Right lobe of liver (tissue), 4 donors: ENCODE measurements at regions not wholly inside any gene's neighbourhood (a gene's known extent, or its start where the extent isn't known, plus 50 kb on each side); places are given as distances from the start of the nearest gene placed in this dataset.

ENCODE experiments used
- POLR2A ChIP-seq: fragments of 450-650 bp; IDR thresholded peaks from one replicate; pipeline ENCODE4 v1.6.1; 2017; ENCODE audit warnings: antibody characterized with exemption, mild to moderate bottlenecking
- TF ChIP-seq, protein P1 (sequence below), 4 donors: fragments of 200-600 bp in 3 of 4; fragments of 450-650 bp in 1 of 4; IDR thresholded peaks; one replicate each; pipeline versions ENCODE4 v1.5.1 to v1.8.0; 2016 to 2022; ENCODE audit warnings: antibody characterized with exemption in 4 of 4, mild to moderate bottlenecking in 2 of 4
- donor health status: DM: no; HTN: no; CAD: no.
- donor health status: DM: no; HTN: no; CAD: no.
- donor health status: DM: no; HTN: yes; CAD: no.

DNA sequence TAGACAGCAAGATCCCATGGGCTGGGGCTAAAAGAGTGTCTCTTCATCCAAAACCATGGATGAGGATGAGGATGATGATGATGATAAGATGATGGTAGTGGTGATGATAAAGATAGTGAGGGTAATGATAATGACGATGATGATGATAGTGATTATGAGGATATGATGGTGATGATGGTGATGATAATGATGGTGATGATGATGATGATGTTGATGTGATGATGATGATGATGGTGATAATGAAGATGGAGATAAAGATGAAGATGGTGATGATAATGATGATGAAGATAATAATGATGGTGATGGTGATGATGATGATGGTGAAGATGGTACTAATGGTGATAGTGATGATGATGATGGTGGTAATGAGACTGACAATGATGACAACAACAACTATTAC is 299.5 kb downstream of the NPIPA8 start:
- TF ChIP-seq, protein P1, sequence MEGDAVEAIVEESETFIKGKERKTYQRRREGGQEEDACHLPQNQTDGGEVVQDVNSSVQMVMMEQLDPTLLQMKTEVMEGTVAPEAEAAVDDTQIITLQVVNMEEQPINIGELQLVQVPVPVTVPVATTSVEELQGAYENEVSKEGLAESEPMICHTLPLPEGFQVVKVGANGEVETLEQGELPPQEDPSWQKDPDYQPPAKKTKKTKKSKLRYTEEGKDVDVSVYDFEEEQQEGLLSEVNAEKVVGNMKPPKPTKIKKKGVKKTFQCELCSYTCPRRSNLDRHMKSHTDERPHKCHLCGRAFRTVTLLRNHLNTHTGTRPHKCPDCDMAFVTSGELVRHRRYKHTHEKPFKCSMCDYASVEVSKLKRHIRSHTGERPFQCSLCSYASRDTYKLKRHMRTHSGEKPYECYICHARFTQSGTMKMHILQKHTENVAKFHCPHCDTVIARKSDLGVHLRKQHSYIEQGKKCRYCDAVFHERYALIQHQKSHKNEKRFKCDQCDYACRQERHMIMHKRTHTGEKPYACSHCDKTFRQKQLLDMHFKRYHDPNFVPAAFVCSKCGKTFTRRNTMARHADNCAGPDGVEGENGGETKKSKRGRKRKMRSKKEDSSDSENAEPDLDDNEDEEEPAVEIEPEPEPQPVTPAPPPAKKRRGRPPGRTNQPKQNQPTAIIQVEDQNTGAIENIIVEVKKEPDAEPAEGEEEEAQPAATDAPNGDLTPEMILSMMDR (IDR thresholded peaks at IDR 0.05), result no peak
- no peak for TF ChIP-seq POLR2A
